H1 (cell line): ENCODE measurements at regions not wholly inside any gene's neighbourhood (a gene's known extent, or its start where the extent isn't known, plus 50 kb on each side); places are given as distances from the start of the nearest gene placed in this dataset.

Experiments used
- CTCF ChIA-PET: fragments of 300-600 bp; sonication (Branson Sonifier 250); formaldehyde crosslinking; loops from one replicate; lab custom pipeline; 2021; ENCODE audit not compliant: partially characterized antibody; lab: Charles Lee
- POLR2A ChIA-PET: fragments of 300-600 bp; sonication (Branson Sonifier 250); formaldehyde crosslinking; loops from one replicate; lab custom pipeline; 2021; ENCODE audit warnings: inconsistent platforms; ENCODE audit not compliant: partially characterized antibody; lab: Charles Lee
- DNase-seq, 2 experiments: peaks; one replicate each; pipeline versions ENCODE4 v3.0.0 to v3.0.0-alpha.2; 2010 to 2022; ENCODE audit warnings: low spot score in 2 of 2, low read depth in 1 of 2, mixed read lengths in 1 of 2
- FAIRE-seq: peaks from 2 replicates; lab custom pipeline; 2011; peaks lifted over from hg19 to GRCh38; lab: Jason Lieb, UNC
- H2AFZ ChIP-seq: 2 replicates; pipeline ENCODE4 v1.8.1; 2012; ENCODE audit warnings: low read length, inconsistent platforms
- H2AK5ac ChIP-seq: 2 replicates; pipeline ENCODE4 v1.6.1; 2013; ENCODE audit warnings: low read depth, low read length
- H2BK120ac ChIP-seq: replicated peaks from 2 replicates; pipeline ENCODE3; 2013; ENCODE audit warnings: low read depth, low read length, inconsistent platforms
- H2BK12ac ChIP-seq: 2 replicates; pipeline ENCODE4 v1.6.1; 2013; ENCODE audit warnings: low read depth, low read length
- H2BK15ac ChIP-seq: 2 replicates; pipeline ENCODE4 v1.6.1; 2013; ENCODE audit warnings: low read length
- H2BK20ac ChIP-seq: 2 replicates; pipeline ENCODE4 v1.6.1; 2013; ENCODE audit warnings: low read length
- H2BK5ac ChIP-seq: 2 replicates; pipeline ENCODE4 v1.6.1; 2013; ENCODE audit warnings: low read depth, low read length
- H3K14ac ChIP-seq: 2 replicates; pipeline ENCODE4 v1.6.1; 2013; ENCODE audit warnings: inconsistent platforms; ENCODE audit not compliant: insufficient read length
- H3K18ac ChIP-seq: 2 replicates; pipeline ENCODE4 v1.6.1; 2013; ENCODE audit warnings: low read length; ENCODE audit errors: extremely low read depth
- H3K23ac ChIP-seq: 2 replicates; pipeline ENCODE4 v1.6.1; 2013; ENCODE audit warnings: inconsistent platforms; ENCODE audit not compliant: insufficient read length
- H3K23me2 ChIP-seq: 2 replicates; pipeline ENCODE4 v1.6.1; 2013; ENCODE audit warnings: low read depth, low read length
- H3K27ac ChIP-seq: 2 replicates; pipeline ENCODE4 v1.6.1; 2011; ENCODE audit warnings: low read depth, low read length, inconsistent platforms
- H3K27me3 ChIP-seq, 4 experiments: replicated peaks in 1 of 4; 1 replicate in 1 of 4; 2 replicates in 3 of 4; pipeline versions ENCODE4 v1.6.1 to v1.8.1; 2011 to 2013; ENCODE audit warnings: low read length in 3 of 4, mild to moderate bottlenecking in 3 of 4, inconsistent platforms in 2 of 4, mixed read lengths in 2 of 4, moderate library complexity in 1 of 4; ENCODE audit not compliant: control insufficient read depth in 3 of 4, insufficient read depth in 3 of 4; ENCODE audit errors: extremely low read depth in 1 of 4
- H3K36me3 ChIP-seq, 4 experiments: 2 replicates each; pipeline versions ENCODE4 v1.6.1 to v1.8.1; 2011 to 2013; ENCODE audit warnings: mild to moderate bottlenecking in 4 of 4, low read length in 3 of 4, moderate library complexity in 2 of 4, control low read depth in 1 of 4, inconsistent platforms in 1 of 4; ENCODE audit not compliant: insufficient read depth in 4 of 4, control insufficient read depth in 2 of 4
- H3K4ac ChIP-seq: replicated peaks from 2 replicates; pipeline ENCODE3; 2013; ENCODE audit warnings: low read length, low read depth, mixed read lengths, inconsistent platforms; ENCODE audit not compliant: insufficient read length
- H3K4me1 ChIP-seq, 4 experiments: replicated peaks in 1 of 4; 1 replicate in 1 of 4; 2 replicates in 3 of 4; pipeline versions ENCODE4 v1.6.1 to v1.8.1; 2011 to 2013; ENCODE audit warnings: low read length in 3 of 4, inconsistent platforms in 2 of 4, mixed read lengths in 1 of 4; ENCODE audit not compliant: insufficient read depth in 4 of 4, control insufficient read depth in 3 of 4
- H3K4me2 ChIP-seq, 2 experiments: 2 replicates each; pipeline versions ENCODE4 v1.6.1 to v1.8.1; 2011 to 2013; ENCODE audit warnings: low read depth in 2 of 2, low read length in 2 of 2, control low read depth in 1 of 2, inconsistent platforms in 1 of 2, mild to moderate bottlenecking in 1 of 2; ENCODE audit not compliant: insufficient read depth in 1 of 2
- H3K4me3 ChIP-seq, 4 experiments: fragments of 200-600, 300-600 bp in 1 of 4; sonication (generic), shearing (Covaris generic), sonication (Bioruptor Twin) in 1 of 4; 2 replicates each; pipeline versions ENCODE4 v1.5.1 to v1.8.1; 2011 to 2016; ENCODE audit warnings: low read length in 4 of 4, low read depth in 3 of 4, control low read depth in 2 of 4, inconsistent platforms in 2 of 4, mild to moderate bottlenecking in 2 of 4, mixed read lengths in 1 of 4, moderate library complexity in 1 of 4; ENCODE audit not compliant: insufficient read depth in 2 of 4; ENCODE audit errors: extremely low read depth in 1 of 4
- H3K56ac ChIP-seq: replicated peaks from 2 replicates; pipeline ENCODE3; 2013; ENCODE audit warnings: low read depth, mild to moderate bottlenecking, mixed read lengths, low read length, inconsistent platforms; ENCODE audit not compliant: insufficient read length
- H3K79me1 ChIP-seq: 2 replicates; pipeline ENCODE4 v1.6.1; 2013; ENCODE audit warnings: low read depth, low read length, control low read depth
- H3K79me2 ChIP-seq, 2 experiments: 2 replicates each; pipeline versions ENCODE4 v1.6.1 to v1.8.1; 2012 to 2013; ENCODE audit warnings: low read length in 2 of 2, mild to moderate bottlenecking in 2 of 2, inconsistent platforms in 1 of 2; ENCODE audit not compliant: insufficient read depth in 2 of 2, control insufficient read depth in 1 of 2
- H3K9ac ChIP-seq, 4 experiments: replicated peaks in 1 of 4; 1 replicate in 1 of 4; 2 replicates in 3 of 4; pipeline versions ENCODE4 v1.6.1 to v1.8.1; 2011 to 2013; ENCODE audit warnings: low read depth in 3 of 4, low read length in 3 of 4, control low read depth in 2 of 4, mild to moderate bottlenecking in 2 of 4, moderate library complexity in 2 of 4, inconsistent platforms in 1 of 4; ENCODE audit errors: extremely low read depth in 1 of 4
- H3K9me3 ChIP-seq, 2 experiments: 2 replicates each; pipeline versions ENCODE4 v1.6.1 to v1.8.1; 2012 to 2013; ENCODE audit warnings: mild to moderate bottlenecking in 2 of 2, moderate library complexity in 2 of 2, control low read depth in 1 of 2, inconsistent platforms in 1 of 2, low read depth in 1 of 2, low read length in 1 of 2, mixed read lengths in 1 of 2; ENCODE audit not compliant: insufficient read depth in 2 of 2
- H4K20me1 ChIP-seq, 2 experiments: replicated peaks in 1 of 2; 2 replicates each; pipeline versions ENCODE3 to v1.8.1; 2011 to 2013; ENCODE audit warnings: inconsistent platforms in 2 of 2, low read length in 2 of 2, mild to moderate bottlenecking in 1 of 2; ENCODE audit not compliant: insufficient read depth in 2 of 2, control insufficient read depth in 1 of 2
- H4K5ac ChIP-seq: 2 replicates; pipeline ENCODE4 v1.6.1; 2013; ENCODE audit warnings: low read length, low read depth, mixed read lengths, inconsistent platforms; ENCODE audit not compliant: insufficient read length
- H4K8ac ChIP-seq: 2 replicates; pipeline ENCODE4 v1.8.0; 2013; ENCODE audit warnings: mild to moderate bottlenecking, moderate library complexity, low read length, inconsistent platforms; ENCODE audit not compliant: insufficient read depth; ENCODE audit errors: extremely low read depth
- H4K91ac ChIP-seq: replicated peaks from 2 replicates; pipeline ENCODE3; 2013; ENCODE audit warnings: low read length, mixed read lengths, inconsistent platforms; ENCODE audit not compliant: insufficient read length
- ASH2L ChIP-seq: fragments of 200-600, 300-600 bp; sonication (generic); IDR thresholded peaks from one replicate; pipeline ENCODE4 v1.7.1; 2017; ENCODE audit warnings: low read length
- ZNF274 ChIP-seq: IDR thresholded peaks from 2 replicates; pipeline ENCODE4 v1.7.0; 2012; ENCODE audit warnings: low read length, borderline replicate concordance; ENCODE audit errors: extremely low read depth
- WGBS, 2 experiments: shearing (Covaris generic) in 1 of 2; methylation state at CpG; one replicate each; pipeline versions ENCODE4 v1.1.6 to v1.1.7; 2013 to 2015; ENCODE audit warnings: low lambda C conversion rate in 2 of 2, mixed read lengths in 2 of 2, inconsistent platforms in 1 of 2, low coverage in 1 of 2, missing lambda C conversion rate in 1 of 2; ENCODE audit not compliant: insufficient replicate concordance in 2 of 2, insufficient coverage in 1 of 2, insufficient read length in 1 of 2; ENCODE audit errors: extremely low coverage in 1 of 2, missing lambda C conversion rate in 1 of 2; 5-methylcytosine and 5-hydroxymethylcytosine counted together
- TF ChIP-seq, protein P1 (sequence below): IDR thresholded peaks from 2 replicates; pipeline ENCODE4 v1.6.1; 2012; ENCODE audit warnings: inconsistent platforms

DNA sequence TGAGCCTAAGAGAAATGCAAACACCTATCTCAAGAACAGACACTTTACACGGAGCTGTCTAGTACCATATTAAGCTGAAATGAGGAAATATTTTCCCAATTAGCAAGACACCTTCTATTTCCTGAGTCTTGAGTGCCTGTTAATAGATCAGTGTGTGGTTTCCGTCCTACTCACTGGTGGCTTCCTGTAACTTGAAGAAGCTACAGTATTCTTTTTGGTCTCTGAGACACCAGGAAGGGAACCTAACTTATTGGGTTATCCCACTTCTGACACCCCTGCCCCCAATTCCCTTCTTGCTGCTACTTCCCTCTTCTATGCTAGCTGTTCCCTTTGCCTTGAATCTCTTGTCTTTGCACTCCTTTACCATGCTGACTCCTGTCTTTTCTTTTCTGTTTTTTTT, 92.7 kb downstream of the FDX1 start:
- Histone ChIP-seq H4K91ac (no peak overlapping the region), H3K9ac (no peak overlapping the region), H3K4ac (no peak overlapping the region), H3K27me3 (no peaks in the 10 kb centered on the region), H3K4me3 (no peak overlapping the region), H4K20me1 (no peaks in the 10 kb centered on the region), H2AK5ac (no peak overlapping the region), H2BK120ac (no peak overlapping the region), H2BK20ac (no peak overlapping the region), H3K14ac (no peak overlapping the region), H3K23ac (no peak overlapping the region), H3K79me2 (no peaks in the 10 kb centered on the region), H4K8ac (no peak overlapping the region)
- TF ChIP-seq, protein P1, sequence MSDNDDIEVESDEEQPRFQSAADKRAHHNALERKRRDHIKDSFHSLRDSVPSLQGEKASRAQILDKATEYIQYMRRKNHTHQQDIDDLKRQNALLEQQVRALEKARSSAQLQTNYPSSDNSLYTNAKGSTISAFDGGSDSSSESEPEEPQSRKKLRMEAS: no peak
- TF ChIP-seq ZNF274 (no peak), ASH2L (no peak)
- TF ChIP-seq, all 59 proteins: peak for 0
- no peak overlapping the region for H2BK5ac ChIP-seq
- H4K5ac ChIP-seq: no peak overlapping the region
- DNase-seq: no peak
- ChIA-PET CTCF (interaction anchor here (1.7 to 2.3 kb wide), 2 partner anchors 9 to 44 kb away, joined by 5 to 6 read pairs; no protein-coding TSS in a partner anchor), POLR2A (no interaction called here)
- no peak overlapping the region for H3K56ac ChIP-seq
- no peaks in the 10 kb centered on the region for H3K23me2 ChIP-seq
- 0 out of 4 replicates have a peak, but pooled peaks cover 0 to 2% of the 10 kb centered on the region in 2 experiments for H3K9me3 ChIP-seq
- no peak for FAIRE-seq
- H3K36me3 ChIP-seq: no peaks in the 10 kb centered on the region
- H2BK15ac ChIP-seq: no peak overlapping the region
- no peak overlapping the region for H3K27ac ChIP-seq
- no peak overlapping the region for H3K18ac ChIP-seq
- no peak overlapping the region for H2AFZ ChIP-seq
- H3K79me1 ChIP-seq: no peaks in the 10 kb centered on the region
- H2BK12ac ChIP-seq: no peak overlapping the region
- no peaks in the 10 kb centered on the region for H3K4me1 ChIP-seq
- WGBS, 2 experiments: 92% methylated on average over 2 of the region's 2 CpGs; no CpG with 5 or more reads in 1 of the 2 experiments
- no peak overlapping the region for H3K4me2 ChIP-seq
